Stomach (tissue), 8 donors: ENCODE measurements at regions not wholly inside any gene's neighbourhood (a gene's known extent, or its start where the extent isn't known, plus 50 kb on each side); places are given as distances from the start of the nearest gene placed in this dataset.

ENCODE experiments used
- DNase-seq, 2 donors: peaks; one replicate each; pipeline versions ENCODE4 v3.0.0 to v3.0.0-alpha.2; 2013 to 2019
- H3K27ac ChIP-seq, 5 donors: fragments of 200-600 bp in 4 of 5; sonication (generic) in 4 of 5; one replicate each; pipeline ENCODE4 v1.5.1; 2013 to 2019; ENCODE audit warnings: mild to moderate bottlenecking in 1 of 5, moderate library complexity in 1 of 5
- H3K27me3 ChIP-seq, 3 donors: fragments of 200-600 bp; sonication (generic); one replicate each; pipeline ENCODE4 v1.5.1; 2017 to 2019; ENCODE audit warnings: mixed run types in 1 of 3
- H3K36me3 ChIP-seq, 4 donors: fragments of 200-600 bp; sonication (generic); 1 replicate in 3 of 4; 2 replicates in 1 of 4; pipeline ENCODE4 v1.5.1; 2016 to 2019
- H3K4me1 ChIP-seq, 4 donors: fragments of 200-600 bp; sonication (generic); one replicate each; pipeline ENCODE4 v1.5.1; 2016 to 2019
- H3K4me3 ChIP-seq, 4 donors: fragments of 200-600 bp; sonication (generic) in 3 of 4; one replicate each; pipeline ENCODE4 v1.5.1; 2016 to 2019; ENCODE audit warnings: mild to moderate bottlenecking in 1 of 4
- H3K9me3 ChIP-seq, 4 donors: fragments of 200-600 bp; sonication (generic); one replicate each; pipeline ENCODE4 v1.5.1; 2016 to 2019
- EP300 ChIP-seq: sonication (generic); formaldehyde crosslinking; IDR thresholded peaks from one replicate; pipeline ENCODE4 v1.6.1; 2017; ENCODE audit warnings: antibody characterized with exemption
- POLR2A ChIP-seq, 4 donors: fragments of 450-650 bp; IDR thresholded peaks; one replicate each; pipeline ENCODE4 v1.6.1; 2016; ENCODE audit warnings: antibody characterized with exemption in 4 of 4, control low read depth in 2 of 4, mild to moderate bottlenecking in 1 of 4, moderate library complexity in 1 of 4
- POLR2AphosphoS5 ChIP-seq, 3 donors: sonication (generic); formaldehyde crosslinking; IDR thresholded peaks; one replicate each; pipeline ENCODE4 v1.6.1; 2016; ENCODE audit warnings: antibody characterized with exemption in 3 of 3
- WGBS, 5 donors: extraction: QIAGEN DNeasy Blood & Tissue Kit in 3 of 5; methylation state at CpG; one replicate each; pipeline versions ENCODE4 v1.1.5 to v1.1.7; 2013 to 2018; 5-methylcytosine and 5-hydroxymethylcytosine counted together
- intact Hi-C: fragments of 100-400 bp; cut with DNase I; formaldehyde crosslinking; loops from one replicate; pipeline ENCODE4 v1.15.1; 2023; ENCODE audit warnings: low total_unique reads
- TF ChIP-seq, protein P1 (sequence below), 7 experiments: fragments of 450-650 bp in 4 of 7; fragments of 200-600 bp in 3 of 7; sonication (generic) in 3 of 7; IDR thresholded peaks; one replicate each; pipeline ENCODE4 v1.5.1; 2016 to 2019; ENCODE audit warnings: antibody characterized with exemption in 7 of 7, control low read depth in 2 of 7, mild to moderate bottlenecking in 1 of 7
- donor health status: healthy with polysubstance abuse.
- donor health status: Bipolar disorder and iron deficiency.
- donor health status: healthy.

DNA sequence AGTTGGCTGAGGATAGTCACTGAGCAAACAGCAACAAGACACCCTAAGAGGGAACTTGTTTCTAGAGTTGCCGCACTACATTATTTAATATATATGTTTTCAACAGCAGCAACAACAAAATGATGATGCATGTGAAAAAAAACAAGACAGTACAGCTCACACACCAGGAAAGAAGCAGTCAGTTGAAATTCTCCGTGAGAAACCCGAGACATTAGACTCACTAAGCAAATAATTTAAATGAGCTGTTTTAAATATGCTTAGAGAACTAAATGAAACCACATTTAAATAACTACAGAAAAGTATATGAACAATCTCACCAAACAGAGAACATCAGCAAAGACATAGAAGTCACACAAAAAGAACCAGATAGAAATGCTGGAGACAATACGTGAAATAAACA lies 426.3 kb upstream of the PFKP start:
- no peaks in the 10 kb centered on the region for H3K36me3 ChIP-seq
- H3K27ac ChIP-seq = no peak overlapping the region
- no peak for DNase-seq
- H3K27me3 ChIP-seq = no peaks in the 10 kb centered on the region
- H3K4me1 ChIP-seq = no peaks in the 10 kb centered on the region
- H3K4me3 ChIP-seq = no peak overlapping the region
- WGBS, 5 donors = 88 to 96% (median 92%) methylated on average over 4 of the region's 4 CpGs
- intact Hi-C loops = no loop called here
- no peaks in the 10 kb centered on the region for H3K9me3 ChIP-seq
- TF ChIP-seq, protein P1, sequence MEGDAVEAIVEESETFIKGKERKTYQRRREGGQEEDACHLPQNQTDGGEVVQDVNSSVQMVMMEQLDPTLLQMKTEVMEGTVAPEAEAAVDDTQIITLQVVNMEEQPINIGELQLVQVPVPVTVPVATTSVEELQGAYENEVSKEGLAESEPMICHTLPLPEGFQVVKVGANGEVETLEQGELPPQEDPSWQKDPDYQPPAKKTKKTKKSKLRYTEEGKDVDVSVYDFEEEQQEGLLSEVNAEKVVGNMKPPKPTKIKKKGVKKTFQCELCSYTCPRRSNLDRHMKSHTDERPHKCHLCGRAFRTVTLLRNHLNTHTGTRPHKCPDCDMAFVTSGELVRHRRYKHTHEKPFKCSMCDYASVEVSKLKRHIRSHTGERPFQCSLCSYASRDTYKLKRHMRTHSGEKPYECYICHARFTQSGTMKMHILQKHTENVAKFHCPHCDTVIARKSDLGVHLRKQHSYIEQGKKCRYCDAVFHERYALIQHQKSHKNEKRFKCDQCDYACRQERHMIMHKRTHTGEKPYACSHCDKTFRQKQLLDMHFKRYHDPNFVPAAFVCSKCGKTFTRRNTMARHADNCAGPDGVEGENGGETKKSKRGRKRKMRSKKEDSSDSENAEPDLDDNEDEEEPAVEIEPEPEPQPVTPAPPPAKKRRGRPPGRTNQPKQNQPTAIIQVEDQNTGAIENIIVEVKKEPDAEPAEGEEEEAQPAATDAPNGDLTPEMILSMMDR (IDR thresholded peaks at IDR 0.05) = no peak
- TF ChIP-seq EP300 (no peak), POLR2AphosphoS5 (IDR thresholded peaks at IDR 0.05) (no peak)

DNA sequence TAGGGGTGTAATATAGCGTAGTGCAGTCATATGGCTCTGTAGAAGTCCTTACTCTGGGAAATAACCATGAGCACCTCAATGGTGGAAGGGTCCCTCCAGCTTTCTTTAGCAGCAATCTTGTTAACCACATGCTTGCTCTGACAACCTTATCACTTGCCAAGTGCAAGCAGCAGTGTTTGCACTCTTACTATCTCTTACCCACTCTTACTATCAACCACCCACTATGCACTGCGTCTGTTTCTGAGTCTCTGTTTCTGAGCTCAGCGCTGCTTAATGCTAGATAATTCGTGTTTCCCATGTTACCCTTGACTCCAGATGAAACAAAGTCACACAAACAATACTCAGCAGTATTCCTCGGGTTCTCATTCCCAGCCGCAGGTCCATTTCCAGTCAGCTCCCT lies 433.7 kb upstream of the PFKP start:
- H3K27ac ChIP-seq = no peak overlapping the region
- no peaks in the 10 kb centered on the region for H3K4me1 ChIP-seq
- H3K9me3 ChIP-seq = no peaks in the 10 kb centered on the region
- DNase-seq = no peak
- H3K27me3 ChIP-seq = peaks cover 0 to 5% (median 0%) of the 10 kb centered on the region in 3 donors
- 42 to 58% (median 44%) methylated on average over 6 of the region's 6 CpGs for WGBS, 5 donors
- no peak for TF ChIP-seq POLR2A (IDR thresholded peaks at IDR 0.05)
- no peak for TF ChIP-seq POLR2AphosphoS5 (IDR thresholded peaks at IDR 0.05)
- TF ChIP-seq, protein P1 (IDR thresholded peaks at IDR 0.05) = no peak
- no peak for TF ChIP-seq EP300
- no peak overlapping the region for H3K4me3 ChIP-seq
- H3K36me3 ChIP-seq = no peaks in the 10 kb centered on the region
- intact Hi-C loops = no loop called here

DNA sequence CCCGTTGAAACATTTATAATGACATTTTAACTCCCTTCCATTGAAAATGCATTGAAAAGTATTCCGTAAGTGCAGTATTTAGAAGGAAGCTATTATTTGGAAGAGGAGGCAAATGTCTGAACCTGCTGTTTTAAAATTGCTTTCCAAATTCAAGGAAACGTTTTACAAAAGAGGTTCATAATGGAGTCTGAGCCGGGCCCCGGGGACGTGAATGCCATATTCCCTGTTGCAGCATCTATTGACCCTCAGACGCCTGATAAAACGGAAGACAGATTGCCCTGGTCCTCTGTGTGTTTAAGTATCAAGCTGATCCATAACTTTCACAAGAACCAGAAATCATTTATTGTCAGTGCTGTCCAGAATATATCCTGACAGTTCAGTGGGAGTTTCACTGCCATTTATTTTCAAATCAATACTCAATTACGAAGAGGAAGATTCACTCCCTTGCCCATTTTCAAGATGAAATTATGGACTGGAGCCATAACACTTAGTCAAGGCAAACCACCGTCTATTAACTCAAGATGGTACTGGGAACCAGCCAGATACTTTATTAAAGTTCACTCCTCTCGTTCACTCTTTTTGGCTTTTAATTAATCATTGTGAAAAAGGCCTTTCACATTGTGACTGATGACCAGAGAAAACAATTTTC lies 435.7 kb upstream of the PFKP start:
- Histone ChIP-seq H3K4me3 (no peak overlapping the region), H3K27me3 (peaks cover 0 to 5% (median 0%) of the 10 kb centered on the region in 3 donors), H3K27ac (no peak overlapping the region), H3K9me3 (no peaks in the 10 kb centered on the region), H3K4me1 (no peaks in the 10 kb centered on the region), H3K36me3 (no peaks in the 10 kb centered on the region)
- 78 to 86% (median 83%) methylated on average over 11 of the region's 11 CpGs for WGBS, 5 donors
- intact Hi-C loops = no loop called here
- no peak for DNase-seq
- no peak for TF ChIP-seq EP300
- TF ChIP-seq, protein P1 (IDR thresholded peaks at IDR 0.05) = no peak

DNA sequence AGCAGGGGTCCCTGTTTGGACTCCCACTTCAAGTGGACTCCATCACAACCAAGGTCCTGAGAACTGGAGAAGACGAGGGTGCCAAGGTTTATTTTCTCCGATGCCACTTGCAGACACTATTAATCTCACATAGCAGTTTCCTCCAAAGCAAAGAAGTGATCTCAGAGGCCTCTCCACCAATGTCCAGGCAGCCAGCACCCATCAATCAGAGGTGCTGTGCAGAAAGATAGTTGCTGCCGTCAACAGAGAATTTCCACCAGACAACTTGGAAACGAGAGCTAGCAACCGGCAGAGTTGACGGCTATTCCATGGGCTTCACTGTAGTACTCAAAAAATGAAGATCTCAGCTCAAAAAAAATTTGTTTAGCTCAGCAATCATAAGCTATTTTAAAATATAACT lies 438.6 kb upstream of the PFKP start:
- no peaks in the 10 kb centered on the region for H3K36me3 ChIP-seq
- no peak overlapping the region for H3K27ac ChIP-seq
- peaks cover 0 to 1% (median 0%) of the 10 kb centered on the region in 3 donors for H3K27me3 ChIP-seq
- TF ChIP-seq EP300 = no peak
- TF ChIP-seq POLR2A (IDR thresholded peaks at IDR 0.05) = no peak
- TF ChIP-seq, protein P1 (IDR thresholded peaks at IDR 0.05) = no peak
- intact Hi-C loops = no loop called here
- no peak overlapping the region for H3K4me3 ChIP-seq
- no peaks in the 10 kb centered on the region for H3K9me3 ChIP-seq
- DNase-seq = no peak
- H3K4me1 ChIP-seq = no peaks in the 10 kb centered on the region
- 83 to 84% (median 83%) methylated on average over 6 of the region's 6 CpGs for WGBS, 5 donors
